Retina (tissue), 1 donor: ENCODE measurements at regions not wholly inside any gene's neighbourhood (a gene's known extent, or its start where the extent isn't known, plus 50 kb on each side); places are given as distances from the start of the nearest gene placed in this dataset.
A peak's percentile ranks its signal among the peaks of the same experiment; 100 is the strongest.

Source experiments
- DNase-seq: peaks from one replicate; pipeline ENCODE4 v3.0.0-alpha.2; 2016

DNA sequence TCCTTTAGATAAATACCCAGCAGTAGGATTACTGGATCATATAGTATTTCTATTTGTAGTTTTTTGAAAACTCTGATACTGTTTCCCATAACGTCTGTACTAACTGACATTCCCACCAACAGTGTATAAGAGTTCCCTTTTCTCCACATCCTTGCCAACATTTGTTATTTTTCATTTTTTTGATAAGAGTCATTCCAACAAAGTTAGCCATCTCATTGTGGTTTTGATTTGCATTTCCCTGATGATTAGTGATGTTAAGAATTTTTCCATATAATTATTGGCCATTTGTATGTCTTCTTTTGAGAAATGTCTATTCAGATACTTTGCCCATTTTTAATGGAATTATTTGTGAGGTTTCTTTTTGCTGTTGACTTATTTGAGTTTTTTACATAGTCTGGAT is 486.0 kb downstream of the FLRT2 start:
- DNase-seq, result no peak

DNA sequence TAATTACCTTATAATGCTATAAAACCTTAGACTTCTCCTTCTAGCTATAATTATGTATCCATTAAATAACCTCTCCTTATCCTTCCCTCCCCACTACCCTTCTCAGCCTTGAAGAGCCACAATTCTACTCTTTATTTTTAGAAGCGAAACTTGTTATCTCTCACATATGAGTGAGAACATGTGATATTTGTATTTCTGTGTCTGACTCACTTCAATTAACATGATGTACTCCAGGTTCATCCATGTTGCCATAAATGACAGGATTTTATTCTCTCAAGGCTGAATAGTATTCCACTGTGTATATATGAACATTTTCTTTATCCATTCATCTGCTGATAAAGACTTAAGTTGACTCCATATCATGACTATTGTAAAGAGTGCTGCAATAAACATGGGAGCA is 485.6 kb downstream of the FLRT2 start:
- no peak for DNase-seq

DNA sequence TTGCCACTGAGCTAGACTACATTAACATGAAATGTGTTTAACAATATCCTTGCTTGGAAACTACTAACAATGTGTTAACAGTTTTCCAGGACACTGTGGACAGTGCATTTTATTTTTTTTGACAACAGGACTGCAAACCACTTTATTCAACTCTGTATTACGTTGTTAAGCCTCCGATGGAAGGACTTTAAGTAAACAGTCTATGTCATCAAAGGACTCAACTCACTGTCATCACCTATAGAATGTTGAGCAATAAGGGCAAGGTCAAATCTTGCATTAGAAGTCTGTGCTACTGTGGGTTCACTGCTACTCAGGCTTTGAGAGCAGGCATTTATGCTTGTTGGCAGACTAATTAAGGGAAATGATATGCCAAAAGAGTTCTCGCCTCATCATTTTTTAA is 483.7 kb downstream of the FLRT2 start:
- DNase-seq, result no peak

DNA sequence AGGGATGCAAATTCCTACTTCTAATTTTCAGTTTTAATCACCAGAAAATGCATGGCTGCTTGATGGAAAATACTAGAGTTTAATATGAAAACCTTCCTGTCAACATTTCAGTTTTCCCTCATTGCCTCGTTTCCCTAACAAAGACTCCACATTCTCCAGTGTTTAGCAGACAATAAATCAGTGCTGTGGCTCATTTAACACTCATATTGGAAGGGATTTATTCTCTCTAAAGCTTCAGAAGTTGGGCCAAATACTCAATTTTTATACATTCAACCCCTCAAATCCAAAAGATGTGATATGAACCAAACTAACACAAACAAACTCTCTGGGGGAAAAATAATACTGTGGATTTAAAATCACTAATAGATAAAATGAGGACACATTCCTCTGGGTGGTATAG is 482.5 kb downstream of the FLRT2 start:
- DNase-seq, result no peak

DNA sequence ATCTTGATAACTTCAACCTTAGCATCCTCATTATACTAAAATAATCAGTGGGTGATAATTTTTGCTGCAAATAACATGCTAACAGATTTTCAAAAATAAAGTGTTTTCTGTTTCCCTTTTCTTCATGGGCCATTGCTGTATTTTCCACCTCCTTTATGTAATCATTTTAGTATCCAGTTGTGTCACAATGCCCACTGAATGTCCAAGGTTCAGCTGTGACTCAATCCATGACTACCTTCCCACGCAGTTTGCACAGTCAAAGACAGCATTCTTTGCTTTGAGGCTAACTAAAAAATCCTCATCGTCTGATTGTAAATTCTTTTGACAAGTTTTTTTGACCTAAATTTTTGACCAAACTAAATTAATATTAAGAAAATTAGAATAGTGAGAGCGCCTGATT is 474.1 kb downstream of the FLRT2 start:
- no peak for DNase-seq

DNA sequence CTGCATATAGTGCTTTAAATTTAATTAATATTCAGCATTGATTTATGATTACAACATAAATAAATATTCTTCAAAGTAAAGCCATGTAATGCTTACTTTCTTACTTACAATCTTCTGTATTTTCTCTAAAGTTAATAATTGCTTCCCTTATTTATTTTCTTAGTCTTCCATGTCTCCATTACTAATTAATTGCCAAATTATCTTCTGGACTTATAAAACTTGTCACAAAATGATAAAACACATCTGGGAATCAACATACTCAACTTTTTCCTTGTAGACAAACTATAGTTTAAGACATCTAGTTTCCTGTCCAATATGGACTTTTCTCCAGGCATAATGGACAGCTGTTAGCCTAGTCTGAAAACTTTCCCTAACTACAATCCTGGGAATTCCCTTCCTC is 466.6 kb downstream of the FLRT2 start:
- DNase-seq, result no peak

DNA sequence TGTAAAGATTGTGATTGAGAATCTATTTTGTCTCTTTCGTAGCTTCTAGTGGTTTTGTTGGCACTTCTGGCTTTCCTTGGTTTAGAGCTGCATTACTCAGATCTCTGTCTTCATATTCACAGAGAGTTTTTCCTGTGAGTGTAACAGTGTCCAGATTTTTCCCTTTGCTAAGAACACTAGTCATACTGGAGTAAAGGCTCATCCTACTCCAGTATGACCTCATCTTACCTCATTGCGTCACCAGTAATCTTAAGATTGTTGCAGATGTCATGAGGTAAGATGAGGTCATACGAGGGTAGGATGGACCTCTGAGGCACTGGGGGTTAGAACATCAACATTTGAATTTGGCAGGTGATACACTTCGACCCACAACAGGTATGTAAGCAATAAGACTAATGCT is 461.2 kb downstream of the FLRT2 start:
- DNase-seq, result no peak

DNA sequence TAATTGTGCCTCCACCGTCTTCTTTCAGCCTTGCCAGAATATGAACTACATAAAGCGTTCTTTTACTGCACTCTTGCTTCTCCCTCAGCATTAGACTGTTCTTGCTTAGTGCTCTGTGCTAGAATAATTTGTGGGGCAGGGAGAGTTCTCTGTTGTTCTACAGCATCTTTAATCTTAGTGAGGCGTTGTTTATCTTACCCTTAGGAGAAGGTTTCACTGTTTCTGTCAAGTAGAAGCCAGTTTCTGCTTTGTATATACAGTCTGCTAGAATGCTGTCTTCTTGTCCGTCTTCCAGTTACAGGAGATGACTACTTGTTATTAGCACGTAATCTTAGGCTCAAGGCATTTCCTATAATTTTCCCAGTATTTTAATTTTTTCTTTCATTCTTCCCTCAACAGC is 458.0 kb downstream of the FLRT2 start:
- no peak for DNase-seq

DNA sequence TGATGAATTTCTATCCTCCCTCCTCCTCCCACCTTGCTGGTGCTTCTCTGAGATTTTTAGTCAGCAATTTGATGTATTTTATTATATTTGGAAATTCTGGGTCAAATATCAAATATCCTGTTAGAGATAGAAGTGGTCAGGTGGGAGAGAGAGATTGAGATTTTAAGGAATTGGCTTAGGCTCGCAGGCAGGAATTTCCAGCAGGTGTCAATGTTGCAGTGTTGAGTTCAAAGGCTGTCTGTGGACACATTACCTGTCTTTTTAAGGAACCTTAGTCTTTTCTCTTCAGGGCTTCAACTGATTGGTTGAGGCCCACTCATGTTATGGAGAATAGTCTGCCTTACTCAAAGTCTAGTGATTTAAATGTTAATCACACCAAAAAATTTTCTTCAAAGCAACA is 457.3 kb downstream of the FLRT2 start:
- no peak for DNase-seq

DNA sequence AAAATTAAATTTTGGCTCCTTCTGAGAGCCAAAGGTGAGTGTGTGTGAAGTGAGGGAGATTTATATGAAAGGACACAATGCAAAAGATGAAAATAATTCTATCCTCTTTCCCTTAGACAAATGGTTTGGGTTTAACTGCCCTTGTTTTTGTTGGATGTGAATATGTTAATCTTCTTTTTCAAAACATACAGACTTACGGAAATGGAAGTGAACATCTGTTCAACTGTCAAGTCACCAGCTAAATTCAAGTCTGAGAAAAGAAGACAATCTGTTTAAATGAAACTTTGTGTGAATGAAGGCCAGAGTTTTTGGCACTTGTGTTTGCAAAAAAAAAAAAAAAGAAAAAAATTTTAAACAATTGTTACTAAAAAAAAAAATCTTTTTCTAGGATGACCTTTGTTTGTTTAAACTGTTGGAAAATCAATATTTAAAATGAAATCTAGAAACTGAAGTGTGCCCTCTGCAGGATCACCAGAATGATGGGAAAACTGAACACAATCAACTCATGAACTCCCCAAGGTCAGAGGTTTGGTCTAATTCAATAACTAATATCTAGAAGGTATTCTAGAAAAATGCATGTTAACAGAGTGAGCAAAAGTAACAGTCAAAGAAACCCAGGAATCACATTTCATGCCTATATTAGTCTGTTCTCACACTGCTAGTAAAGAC is 448.8 kb downstream of the FLRT2 start:
- no peak for DNase-seq

DNA sequence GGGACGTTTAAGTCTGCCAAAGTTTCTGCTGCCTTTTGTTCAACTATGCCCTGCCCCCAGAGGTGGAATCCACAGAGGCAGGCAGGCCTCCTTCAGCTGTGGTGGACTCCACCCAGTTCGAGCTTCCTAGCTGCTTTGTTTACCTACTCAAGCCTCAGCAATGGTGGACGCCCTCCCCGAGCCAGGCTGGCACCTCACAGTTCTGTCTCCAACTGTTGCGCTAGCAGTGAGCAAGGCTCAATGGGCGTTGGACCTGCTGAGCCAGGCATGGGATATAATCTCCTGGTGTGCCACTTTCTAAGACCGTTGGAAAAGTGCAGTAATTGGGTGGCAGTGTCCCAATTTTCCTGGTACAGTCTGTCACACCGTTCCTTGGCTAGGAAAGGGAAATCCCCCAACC is 444.7 kb downstream of the FLRT2 start:
- DNase-seq, result no peak

DNA sequence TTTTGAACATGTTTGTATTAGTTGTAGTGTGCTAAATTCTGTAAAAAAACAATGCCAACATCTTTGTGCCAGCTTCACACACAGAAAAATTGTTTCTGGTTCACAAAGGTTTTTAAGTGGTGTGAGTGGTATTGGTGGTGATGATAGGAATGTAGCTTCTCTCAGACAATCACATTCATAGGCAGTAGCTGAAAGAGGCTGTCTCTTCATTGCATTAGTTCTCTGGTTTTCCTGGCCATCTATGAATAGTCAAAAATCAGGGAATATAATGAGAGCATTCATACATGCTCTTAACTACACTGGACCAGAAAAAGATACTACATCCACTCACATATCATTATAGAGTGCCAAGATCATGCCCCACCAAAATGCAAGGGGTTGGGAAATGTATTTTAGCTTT is 433.5 kb downstream of the FLRT2 start:
- no peak for DNase-seq

DNA sequence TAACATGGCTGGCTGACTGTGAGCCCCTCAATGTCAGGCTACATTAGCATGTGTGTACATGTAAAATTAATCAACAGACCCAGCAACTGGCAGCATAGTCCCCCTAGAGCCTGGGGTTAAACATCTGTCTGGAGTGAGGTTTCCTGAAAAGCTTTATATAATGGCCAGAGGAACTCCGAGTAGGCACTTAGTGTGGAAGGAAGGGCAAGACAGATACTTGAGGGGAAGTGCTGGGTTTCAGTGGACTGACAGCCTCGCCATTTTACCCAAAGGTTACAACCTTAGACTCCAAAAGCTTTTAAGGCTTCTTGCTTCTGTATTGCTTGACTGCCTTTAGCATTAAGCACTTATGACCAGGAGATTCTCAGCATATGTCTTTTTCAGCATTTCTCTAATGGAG is 430.8 kb downstream of the FLRT2 start:
- DNase-seq, result peak; percentile 57

DNA sequence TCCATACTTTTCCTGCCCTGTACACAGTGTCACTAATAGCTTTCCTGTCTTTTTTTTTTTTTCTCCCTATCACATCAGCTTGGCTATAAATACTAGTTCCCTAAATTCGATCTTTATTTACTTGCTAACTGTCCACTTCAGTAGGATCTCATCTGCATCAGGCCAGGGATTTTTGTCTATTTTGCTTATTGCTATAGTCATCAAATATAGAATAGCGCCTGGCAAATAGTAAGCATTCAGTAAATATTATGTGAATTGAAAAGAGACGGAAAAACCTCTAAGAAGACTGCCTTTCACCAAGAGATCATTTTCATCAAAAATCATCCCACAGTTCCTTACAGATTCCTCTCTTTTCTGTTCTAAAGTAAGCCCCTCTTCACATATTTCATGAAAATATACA is 429.1 kb downstream of the FLRT2 start:
- no peak for DNase-seq

DNA sequence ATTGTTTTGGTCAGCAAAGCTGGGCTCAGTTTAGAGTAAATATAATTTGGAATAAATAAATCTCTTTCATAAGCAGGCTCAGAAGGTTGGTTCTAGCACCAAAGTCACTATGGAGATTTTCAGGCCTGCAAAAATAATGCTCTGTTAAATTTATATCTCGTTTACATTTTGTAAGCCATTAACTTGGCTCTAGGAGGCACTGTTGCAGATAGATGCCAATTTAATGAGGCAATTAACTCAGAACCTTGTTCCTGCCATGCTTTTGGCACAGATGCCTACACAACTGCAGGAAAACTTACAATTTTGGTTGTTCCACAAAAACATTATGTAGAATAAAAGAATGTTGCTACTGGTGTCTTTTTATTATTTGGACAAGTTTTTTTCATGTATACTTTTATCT is 428.1 kb downstream of the FLRT2 start:
- no peak for DNase-seq

DNA sequence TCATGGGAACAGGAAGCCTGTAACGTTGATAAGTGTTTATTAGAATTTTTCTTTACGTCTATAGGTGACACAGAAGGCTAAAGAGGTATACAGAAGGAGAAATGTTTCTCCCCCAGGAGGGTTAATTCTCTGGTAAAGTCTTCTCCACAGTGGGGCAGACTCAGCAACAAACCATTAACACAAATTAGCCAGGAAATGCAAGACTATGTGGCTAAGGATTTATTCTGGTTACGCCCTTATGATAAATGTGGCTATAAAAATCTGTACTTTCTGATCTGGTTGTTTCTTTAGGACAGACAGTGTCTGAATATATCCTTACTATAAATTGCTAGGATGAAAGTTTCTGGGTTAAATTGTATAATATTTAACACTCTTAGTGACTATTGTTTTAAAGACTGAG is 423.3 kb downstream of the FLRT2 start:
- DNase-seq, result no peak

DNA sequence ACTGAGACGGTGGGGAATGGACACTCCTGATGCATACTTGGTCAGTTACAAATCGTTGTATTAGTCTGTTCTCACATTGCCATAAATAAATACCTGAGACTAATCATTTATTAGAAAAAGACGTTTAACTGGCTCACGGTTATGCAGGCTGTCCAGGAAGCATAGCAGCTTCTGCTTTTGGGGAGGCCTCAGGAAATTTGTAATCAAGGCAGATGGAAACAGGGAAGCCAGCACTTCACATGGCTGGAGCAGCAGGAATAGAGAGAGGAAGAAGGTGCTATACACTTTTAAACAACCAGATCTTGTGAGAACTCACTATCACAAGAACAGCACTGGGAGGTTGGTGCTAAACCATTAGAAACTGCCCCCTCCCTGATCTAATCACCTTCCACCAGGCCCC is 418.2 kb downstream of the FLRT2 start:
- no peak for DNase-seq

DNA sequence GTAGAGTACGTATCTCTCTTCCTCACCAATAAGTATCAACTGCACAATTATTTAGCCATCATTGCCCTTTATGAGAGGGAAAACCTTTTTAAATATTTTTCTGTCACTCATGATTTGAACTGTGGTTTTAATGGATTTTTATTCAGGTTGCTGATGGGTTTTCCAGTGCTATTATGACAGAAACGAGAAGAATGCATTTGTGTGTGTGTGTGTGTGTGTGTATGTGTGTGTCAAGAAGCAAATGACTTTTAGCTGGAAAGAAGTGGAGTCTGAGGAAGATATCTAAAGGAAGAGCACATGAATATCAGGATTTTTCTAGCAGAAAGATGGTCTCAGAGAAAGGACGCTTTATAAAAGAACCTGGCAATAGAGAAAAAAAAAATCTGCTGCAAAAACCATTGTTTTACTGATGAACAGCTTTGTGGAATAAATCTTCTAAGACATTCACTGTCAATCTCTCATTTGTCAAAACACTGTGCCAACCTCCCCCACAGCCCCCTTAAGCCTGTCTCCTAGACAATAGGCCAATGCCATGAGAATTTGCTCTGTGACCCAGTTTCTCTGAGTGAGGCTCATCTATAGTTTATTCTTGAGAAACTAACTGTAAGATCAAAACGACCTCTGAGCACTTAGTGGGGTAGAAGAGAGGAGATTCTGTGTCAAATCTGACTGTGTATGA is 417.7 kb downstream of the FLRT2 start:
- peak; percentile 69 for DNase-seq

DNA sequence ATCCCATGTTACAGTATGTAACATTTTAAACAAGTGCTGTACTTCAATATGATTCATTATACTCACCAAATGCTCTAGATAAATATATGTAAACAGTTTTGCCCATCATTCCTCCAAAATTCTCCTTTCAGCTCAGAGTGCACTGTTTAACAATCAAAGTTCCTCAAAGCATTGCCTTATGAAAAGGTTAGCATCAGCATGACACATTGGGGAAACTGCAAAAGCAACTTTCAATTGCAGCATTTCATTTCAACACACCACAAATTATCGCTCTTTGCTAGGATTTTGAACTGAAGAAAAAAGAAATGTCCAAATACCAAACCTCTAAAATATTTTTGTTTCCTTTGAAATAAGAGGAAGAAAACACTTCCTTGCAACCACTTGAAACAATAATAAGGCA is 413.2 kb downstream of the FLRT2 start:
- no peak for DNase-seq

DNA sequence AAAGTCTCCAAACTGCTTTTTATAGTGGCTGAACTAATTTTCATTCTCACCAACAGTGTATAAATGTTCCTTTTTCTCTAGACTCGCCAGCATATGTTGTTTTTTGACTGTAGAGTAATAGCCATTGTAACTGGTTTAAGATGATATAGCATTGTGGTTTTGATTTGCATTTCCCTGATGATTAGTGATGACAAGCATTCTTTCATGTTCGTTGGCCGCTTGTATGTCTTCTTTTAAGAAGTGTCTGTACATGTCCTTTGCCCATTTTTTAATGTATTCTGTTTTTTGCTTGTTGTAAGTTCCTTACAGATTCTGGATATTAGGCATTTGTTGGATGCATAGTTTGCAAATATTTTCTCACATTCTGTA is 404.9 kb downstream of the FLRT2 start:
- DNase-seq, result no peak

DNA sequence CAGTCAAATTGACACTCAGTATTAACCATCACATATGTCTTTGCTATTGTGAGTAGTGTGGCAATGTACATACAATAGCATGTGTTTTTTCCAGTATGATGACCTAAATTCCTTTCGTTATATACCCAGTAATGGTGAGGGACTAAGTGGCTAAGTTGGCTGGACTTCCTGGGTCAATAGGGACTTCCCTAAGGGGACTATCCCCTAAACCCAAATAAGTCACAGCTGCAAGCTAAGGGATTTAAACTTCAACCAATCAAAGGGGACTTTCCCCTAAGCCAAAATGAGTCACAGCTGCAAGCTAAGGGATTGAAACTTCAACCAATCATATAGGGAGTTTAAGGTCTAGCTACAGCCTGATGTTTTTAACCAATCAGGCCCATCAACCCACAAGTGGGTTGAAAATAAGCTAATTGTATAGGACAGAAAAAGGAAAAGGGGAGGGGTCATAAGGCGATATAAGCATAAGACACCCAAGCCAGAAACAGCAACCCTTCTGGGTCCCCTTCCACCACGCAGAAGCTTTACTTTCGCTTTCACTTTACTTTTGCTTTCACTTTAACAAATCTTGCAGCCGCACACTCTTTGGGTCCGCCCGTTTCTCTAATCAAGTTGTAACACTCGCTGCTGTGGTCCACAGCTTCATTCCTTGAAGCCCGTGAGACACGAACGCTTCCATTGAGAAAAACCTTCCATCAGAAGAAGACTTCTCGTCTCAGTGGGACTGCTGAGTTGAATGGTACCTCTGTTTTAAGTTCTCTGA is 404.4 kb downstream of the FLRT2 start:
- no peak for DNase-seq

DNA sequence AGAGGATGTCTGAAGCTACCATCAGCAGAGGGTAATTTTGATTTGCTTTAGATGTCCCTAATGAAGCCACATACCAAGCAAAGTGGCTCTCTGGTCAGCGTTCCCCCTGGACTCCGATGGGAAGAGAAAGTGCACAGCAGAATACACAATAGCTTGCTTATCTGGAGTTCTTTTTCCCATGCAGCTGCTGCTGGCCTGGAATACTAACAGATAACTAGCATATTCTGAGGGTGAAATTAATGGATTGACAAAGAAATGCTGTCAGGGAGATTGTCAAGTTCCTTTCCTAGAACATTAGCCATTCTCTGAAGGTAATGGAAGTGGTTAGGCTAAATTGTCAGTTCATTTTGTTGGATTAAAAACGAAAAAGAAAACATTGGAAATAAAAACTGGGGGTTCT is 391.3 kb downstream of the FLRT2 start:
- DNase-seq, result peak; percentile 13

DNA sequence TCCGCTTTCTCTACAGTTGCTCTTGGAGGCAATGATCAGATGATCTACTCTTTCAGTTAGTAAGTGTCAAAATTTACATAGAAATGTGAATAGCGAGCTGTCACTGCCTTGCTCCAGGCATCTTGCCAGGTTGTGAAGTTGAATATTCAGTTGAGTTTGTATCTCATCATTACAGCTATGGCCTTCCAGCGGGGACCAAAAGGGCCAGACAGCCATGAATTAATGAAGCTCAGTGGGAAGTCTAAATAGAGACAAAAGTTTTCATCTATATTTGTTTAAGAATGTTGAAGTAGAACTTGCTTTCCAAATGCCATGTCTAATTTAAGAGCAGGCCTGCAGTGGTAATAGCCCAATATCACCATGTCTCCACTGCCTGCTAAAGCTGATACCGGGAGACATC is 387.8 kb downstream of the FLRT2 start:
- no peak for DNase-seq

DNA sequence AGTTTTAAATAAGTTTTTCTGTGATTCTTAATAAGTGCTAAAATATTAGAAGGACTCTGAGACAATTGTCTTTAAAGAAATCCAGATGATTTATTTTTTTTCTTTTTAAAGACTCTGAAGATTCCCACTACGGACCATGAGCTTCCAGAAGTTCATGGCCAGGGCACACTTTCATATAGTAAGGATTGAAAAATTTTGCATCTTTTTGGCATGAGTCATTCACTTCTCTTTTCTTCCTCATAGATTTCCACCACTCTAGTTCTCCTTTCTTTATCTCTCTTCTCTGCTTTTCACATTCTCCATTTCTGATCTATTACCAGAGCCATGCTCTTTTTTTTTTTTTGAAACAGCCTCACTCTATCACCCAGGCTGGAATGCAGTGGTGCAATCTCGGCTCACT is 385.8 kb downstream of the FLRT2 start:
- no peak for DNase-seq

DNA sequence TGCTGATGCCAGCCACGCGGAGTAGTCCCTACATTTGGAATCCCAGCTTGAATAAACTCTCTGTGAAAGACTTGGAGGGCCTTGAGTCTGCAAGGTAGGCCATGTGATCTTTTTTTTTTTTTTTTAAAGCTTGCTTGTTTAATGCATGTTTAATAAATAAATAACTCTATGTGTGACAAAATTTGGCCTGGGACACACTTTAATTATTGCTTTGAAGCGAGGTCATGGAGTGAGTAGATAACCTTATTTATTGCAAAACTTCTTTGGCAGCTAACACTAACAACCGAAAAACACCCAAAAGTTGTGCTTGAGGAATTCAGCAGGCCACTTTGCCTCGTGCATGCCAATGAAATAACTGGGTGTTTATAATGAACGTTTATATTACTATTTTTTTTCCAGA is 382.2 kb downstream of the FLRT2 start:
- DNase-seq, result no peak
